Mammary epithelial cell (primary cell): ENCODE measurements at regions not wholly inside any gene's neighbourhood (a gene's known extent, or its start where the extent isn't known, plus 50 kb on each side); places are given as distances from the start of the nearest gene placed in this dataset.

Experiments used
- CTCF ChIP-seq, 2 donors: IDR thresholded peaks in 1 of 2; conservative IDR thresholded peaks in 1 of 2; 2 replicates each; pipeline ENCODE4 v1.5.1; 2011 to 2012; ENCODE audit warnings: inconsistent platforms in 2 of 2, low read length in 2 of 2, mild to moderate bottlenecking in 2 of 2, control low read depth in 1 of 2, low read depth in 1 of 2; ENCODE audit not compliant: insufficient read depth in 1 of 2; ENCODE audit errors: extremely low read depth in 1 of 2
- EZH2 ChIP-seq: IDR thresholded peaks from 2 replicates; pipeline ENCODE4 v1.6.1; 2012; ENCODE audit warnings: low read length, inconsistent platforms, borderline replicate concordance

DNA sequence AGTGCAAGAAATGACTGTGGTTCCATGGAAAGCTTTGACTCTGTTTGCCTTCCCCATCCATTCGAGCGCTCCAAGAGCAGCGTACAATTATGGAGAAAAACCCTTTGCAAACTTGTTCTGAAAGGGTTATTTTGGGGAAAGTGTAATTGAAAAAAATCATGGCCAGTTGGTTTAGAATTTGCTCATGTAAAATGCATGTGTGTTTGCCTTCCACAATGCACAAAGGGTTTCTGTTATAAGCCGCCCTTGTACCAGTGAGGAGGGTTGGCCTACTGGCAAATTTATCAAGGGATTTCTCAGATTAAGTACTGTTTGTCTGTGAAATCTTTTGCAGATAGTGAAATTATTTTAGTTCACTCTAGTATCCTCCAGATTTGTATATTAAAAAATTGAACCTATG lies 62.7 kb upstream of the PELI2 start:
- TF ChIP-seq CTCF (conservative IDR thresholded peaks at IDR 0.05 in 1 of 2, IDR thresholded peaks at IDR 0.05 in 1 of 2; ENCODE audit: extremely low read depth in 1 of 2, insufficient read depth in 1 of 2, low read depth in 1 of 2, low read length in 2 of 2), result no peak
- TF ChIP-seq EZH2, result no peak
